ENCODE measurements at regions not wholly inside any gene's neighbourhood (a gene's known extent, or its start where the extent isn't known, plus 50 kb on each side); places are given as distances from the start of the nearest gene placed in this dataset.
A peak's percentile ranks its signal among the peaks of the same experiment; 100 is the strongest.

GRCh38 chr10:29105516-29106215, 183.2 kb upstream of the LYZL1 start:
- DNase-seq (ENCODE audit: low read depth in 2 of 3, low spot score in 1 of 3): no peak

- DNase-seq (ENCODE audit: low read depth in 2 of 3, low spot score in 1 of 3): no peak
Observed at GRCh38 chr10:29106287-29106686, 182.6 kb upstream of the LYZL1 start.

GRCh38 chr10:29107866-29108498, 180.9 kb upstream of the LYZL1 start:
- no peak for DNase-seq (ENCODE audit: low read depth in 2 of 3, low spot score in 1 of 3)

GRCh38 chr10:29109707-29110571, 178.9 kb upstream of the LYZL1 start:
- DNase-seq (ENCODE audit: low read depth in 2 of 3, low spot score in 1 of 3): no peak

GRCh38 chr10:29112827-29113615, 175.8 kb upstream of the LYZL1 start:
- no peak for DNase-seq (ENCODE audit: low read depth in 2 of 3, low spot score in 1 of 3)

GRCh38 chr10:29113616-29113945, 175.3 kb upstream of the LYZL1 start:
- no peak for DNase-seq (ENCODE audit: low read depth in 2 of 3, low spot score in 1 of 3)

GRCh38 chr10:29114141-29114540, 174.7 kb upstream of the LYZL1 start:
- no peak for DNase-seq (ENCODE audit: low read depth in 2 of 3, low spot score in 1 of 3)

GRCh38 chr10:29117781-29118180, 171.1 kb upstream of the LYZL1 start:
- DNase-seq (ENCODE audit: low read depth in 2 of 3, low spot score in 1 of 3): no peak

- DNase-seq (ENCODE audit: low read depth in 2 of 3, low spot score in 1 of 3): peak in 1 of 3 donors; percentile 1
Observed at GRCh38 chr10:29119374-29119773, 169.5 kb upstream of the LYZL1 start.

- no peak for DNase-seq (ENCODE audit: low read depth in 2 of 3, low spot score in 1 of 3)
Observed at GRCh38 chr10:29120216-29120615, 168.7 kb upstream of the LYZL1 start.

GRCh38 chr10:29124864-29125263, 164.0 kb upstream of the LYZL1 start:
- no peak for DNase-seq (ENCODE audit: low read depth in 2 of 3, low spot score in 1 of 3)

- no peak for DNase-seq (ENCODE audit: low read depth in 2 of 3, low spot score in 1 of 3)
Observed at GRCh38 chr10:29127037-29127700, 161.7 kb upstream of the LYZL1 start.

GRCh38 chr10:29127731-29128130, 161.1 kb upstream of the LYZL1 start:
- DNase-seq (ENCODE audit: low read depth in 2 of 3, low spot score in 1 of 3): no peak

- DNase-seq (ENCODE audit: low read depth in 2 of 3, low spot score in 1 of 3): no peak
Observed at GRCh38 chr10:29130190-29130673, 158.6 kb upstream of the LYZL1 start.

GRCh38 chr10:29131952-29132547, 156.8 kb upstream of the LYZL1 start:
- no peak for DNase-seq (ENCODE audit: low read depth in 2 of 3, low spot score in 1 of 3)

GRCh38 chr10:29132551-29133111, 156.2 kb upstream of the LYZL1 start:
- no peak for DNase-seq (ENCODE audit: low read depth in 2 of 3, low spot score in 1 of 3)

GRCh38 chr10:29135337-29135736, 153.5 kb upstream of the LYZL1 start:
- no peak for DNase-seq (ENCODE audit: low read depth in 2 of 3, low spot score in 1 of 3)

GRCh38 chr10:29136411-29136810, 152.5 kb upstream of the LYZL1 start:
- DNase-seq (ENCODE audit: low read depth in 2 of 3, low spot score in 1 of 3): no peak

- no peak for DNase-seq (ENCODE audit: low read depth in 2 of 3, low spot score in 1 of 3)
Observed at GRCh38 chr10:29140151-29140550, 148.7 kb upstream of the LYZL1 start.

GRCh38 chr10:29140991-29141390, 147.9 kb upstream of the LYZL1 start:
- no peak for DNase-seq (ENCODE audit: low read depth in 2 of 3, low spot score in 1 of 3)

All from stimulated activated CD4-positive, alpha-beta T cell treated with anti-CD3 and anti-CD28 coated beads, Interleukin-12 subunit alpha, Interleukin-12 subunit beta, amount 100 ng/mL, for 48 hours (primary cell).